Stimulated activated CD4-positive, alpha-beta T cell treated with anti-CD3 and anti-CD28 coated beads, Interleukin-12 subunit alpha, Interleukin-12 subunit beta, amount 100 ng/mL, for 48 hours (primary cell): ENCODE measurements at regions not wholly inside any gene's neighbourhood (a gene's known extent, or its start where the extent isn't known, plus 50 kb on each side); places are given as distances from the start of the nearest gene placed in this dataset.

Source experiments
- DNase-seq, 3 donors: peaks; one replicate each; pipeline ENCODE4 v3.0.0-alpha.2; 2020; ENCODE audit warnings: low read depth in 2 of 3, low spot score in 1 of 3

DNA sequence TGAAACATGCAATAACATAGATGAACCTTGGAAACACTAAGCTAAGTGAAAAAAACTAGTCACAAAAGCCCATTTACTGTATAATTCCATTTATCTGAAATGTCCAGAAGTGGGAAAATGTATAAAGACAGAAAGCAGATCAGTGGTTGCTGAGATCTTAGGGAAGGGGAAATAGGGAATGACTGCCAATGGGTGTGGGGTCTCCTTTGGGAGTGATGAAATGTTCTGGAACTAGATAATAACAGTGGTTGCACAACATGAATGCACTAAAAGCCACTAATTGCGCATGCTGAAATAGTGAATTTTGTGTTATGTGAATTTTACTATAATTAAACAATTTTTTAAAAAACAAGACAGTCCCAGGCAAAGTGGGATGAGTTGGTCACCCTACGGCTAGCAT is 472.8 kb downstream of the CCDC171 start:
- DNase-seq, result no peak

DNA sequence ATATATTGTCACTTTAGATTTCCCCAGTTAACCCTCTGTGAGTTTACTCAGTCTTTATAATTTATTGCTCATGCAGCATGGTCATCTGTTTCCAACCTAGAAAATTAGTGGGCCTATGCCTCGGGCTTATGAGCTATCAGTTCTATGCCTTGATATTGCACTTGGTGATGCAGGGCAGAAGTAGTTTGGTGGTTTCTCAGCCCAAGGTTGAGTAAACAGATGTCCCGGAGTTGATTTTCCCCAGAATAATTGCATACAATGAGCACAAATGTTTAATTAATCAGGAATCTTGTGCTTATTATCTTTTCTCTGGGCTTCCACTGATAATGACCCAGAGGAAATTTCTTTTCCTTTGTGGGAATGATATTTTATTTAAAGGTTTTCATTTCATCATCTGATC is 474.0 kb downstream of the CCDC171 start:
- DNase-seq, result no peak

DNA sequence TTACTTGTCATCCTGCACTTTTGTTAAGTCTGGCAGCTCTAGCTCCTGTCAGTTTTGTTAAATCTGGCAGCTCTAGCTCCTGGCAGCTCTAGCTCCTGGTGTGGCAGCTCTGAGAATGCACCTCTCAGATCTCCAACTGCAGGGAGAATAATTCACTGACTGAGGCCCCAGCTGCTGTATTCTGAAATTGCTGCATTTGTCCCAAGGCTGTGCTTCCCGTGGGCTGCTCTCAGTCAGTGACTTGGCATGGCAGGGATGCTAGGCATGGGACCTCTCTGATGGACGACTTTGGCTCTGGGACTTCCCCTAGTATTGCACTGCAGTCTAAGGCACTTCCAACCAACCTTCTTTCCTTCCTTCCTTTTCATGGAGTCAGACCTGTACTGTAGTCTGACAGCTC is 475.7 kb downstream of the CCDC171 start:
- no peak for DNase-seq

DNA sequence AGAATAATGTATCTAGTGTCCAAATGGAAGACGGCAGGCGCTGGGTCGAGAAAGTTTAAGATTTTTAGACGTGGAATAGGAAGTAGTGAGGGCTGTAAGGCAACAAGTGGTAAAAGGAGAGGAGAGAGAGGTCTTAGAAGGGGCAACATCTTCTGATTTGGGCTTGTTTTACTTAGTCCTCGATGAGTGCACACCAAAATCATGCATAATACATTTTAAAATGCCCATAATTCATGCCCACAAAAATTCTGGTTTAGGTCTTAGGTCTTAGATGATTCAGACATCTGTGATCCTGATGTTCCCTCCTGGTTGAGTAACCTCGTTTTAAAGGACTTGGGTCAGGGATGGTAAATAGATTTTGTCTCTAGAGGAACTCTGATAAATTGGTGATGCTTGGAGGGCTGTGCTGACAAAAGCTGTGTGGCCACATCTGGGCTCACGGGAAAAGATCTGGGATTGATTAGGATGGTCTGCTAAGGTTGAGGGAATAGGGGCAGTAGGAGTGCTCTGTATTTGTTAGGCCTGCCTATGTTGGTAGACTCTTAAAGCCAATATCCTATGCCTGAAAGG is 476.3 kb downstream of the CCDC171 start:
- no peak for DNase-seq

DNA sequence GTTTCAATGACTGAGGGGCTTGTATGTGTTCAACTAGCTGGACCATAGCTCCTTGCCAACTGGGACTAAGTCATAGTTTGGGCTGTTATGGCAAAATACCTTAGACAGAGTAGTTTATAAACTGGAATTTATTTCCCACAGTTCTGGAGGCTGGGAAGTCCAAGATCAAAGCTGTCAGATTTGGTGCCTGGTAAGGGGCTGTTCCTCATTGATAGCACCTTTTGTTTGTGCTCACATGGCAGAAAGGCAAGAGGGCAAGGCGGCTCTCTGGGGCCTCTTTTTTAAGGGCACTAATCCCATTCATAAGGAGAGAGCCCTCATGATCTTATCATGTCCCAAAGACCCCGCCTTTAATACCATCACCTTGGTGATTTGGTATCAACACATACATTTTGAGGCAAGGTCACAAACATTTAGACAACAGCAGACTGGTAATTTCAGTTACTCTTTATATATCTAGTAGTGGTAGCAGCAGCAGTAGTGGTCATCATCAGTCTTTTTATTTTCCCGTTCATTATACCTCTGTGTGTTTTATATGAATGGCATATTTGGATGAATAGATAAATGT is 477.0 kb downstream of the CCDC171 start:
- no peak for DNase-seq

DNA sequence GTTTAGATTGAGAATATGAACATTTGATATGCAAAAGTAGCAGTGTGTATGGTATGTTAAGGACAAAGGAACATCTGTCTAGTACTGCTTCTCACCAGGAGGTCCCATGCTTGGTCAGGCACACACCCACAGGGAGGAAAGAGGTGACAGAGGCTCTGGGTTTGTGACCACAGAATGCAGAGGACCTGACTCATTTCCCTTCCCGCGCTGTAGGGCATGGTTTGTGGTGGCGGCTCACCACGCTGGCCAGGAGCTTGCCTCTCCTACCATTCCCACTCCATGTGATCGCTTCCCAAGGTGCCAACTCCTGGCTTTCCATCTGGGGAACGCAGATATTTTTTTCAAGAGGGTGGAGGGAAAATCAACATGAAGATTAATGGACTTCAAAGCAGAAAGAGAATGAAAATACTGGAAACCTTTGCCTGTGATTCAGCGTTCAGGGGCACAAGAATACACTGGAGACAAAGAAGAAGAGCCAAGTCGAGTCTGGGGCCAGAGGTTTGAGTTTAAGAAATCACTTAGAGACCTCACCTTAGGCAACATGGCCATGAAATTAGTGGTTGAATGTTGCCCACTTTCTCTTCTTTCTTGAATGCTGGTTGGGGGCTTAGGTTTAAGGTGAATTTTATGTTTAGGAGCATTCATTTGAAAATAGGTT is 477.8 kb downstream of the CCDC171 start:
- no peak for DNase-seq

DNA sequence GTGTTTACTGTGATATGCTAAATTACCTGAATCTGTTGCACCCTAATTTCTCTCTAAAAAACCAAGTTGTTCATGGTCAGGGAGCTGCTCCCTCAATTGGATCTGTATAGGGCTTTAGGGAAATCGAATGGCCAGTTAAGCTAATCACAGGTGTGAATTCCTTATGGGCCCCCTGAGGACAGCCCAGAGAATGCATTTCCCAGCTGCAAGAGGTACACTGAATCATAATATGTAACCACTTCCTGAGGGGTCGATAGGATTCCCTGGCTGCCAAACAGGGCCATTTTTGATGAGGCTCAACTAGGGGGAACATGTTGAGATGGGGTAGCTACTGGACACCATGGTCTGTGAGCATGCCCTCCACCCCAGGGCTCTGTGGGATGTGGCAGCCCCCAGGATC is 478.6 kb downstream of the CCDC171 start:
- DNase-seq, result no peak

DNA sequence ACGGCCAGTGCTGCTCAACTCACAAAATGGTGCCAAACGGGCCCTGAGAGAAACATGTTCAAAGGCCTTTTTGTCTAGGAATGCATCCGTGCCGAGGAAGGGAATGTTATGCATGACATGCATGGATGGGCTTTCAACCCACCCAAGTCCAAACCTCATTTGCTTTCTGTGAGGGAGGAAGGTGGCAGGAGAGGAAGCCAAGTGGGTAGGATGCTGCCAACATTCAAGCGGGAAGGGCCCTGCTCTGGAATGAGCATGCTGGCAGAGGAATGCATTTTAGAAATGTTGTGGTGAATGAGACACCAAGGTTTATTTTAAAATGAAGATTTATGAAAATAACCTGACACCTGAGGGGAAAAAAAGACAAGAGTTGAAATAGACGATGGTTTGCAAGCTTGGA is 479.1 kb downstream of the CCDC171 start:
- no peak for DNase-seq

DNA sequence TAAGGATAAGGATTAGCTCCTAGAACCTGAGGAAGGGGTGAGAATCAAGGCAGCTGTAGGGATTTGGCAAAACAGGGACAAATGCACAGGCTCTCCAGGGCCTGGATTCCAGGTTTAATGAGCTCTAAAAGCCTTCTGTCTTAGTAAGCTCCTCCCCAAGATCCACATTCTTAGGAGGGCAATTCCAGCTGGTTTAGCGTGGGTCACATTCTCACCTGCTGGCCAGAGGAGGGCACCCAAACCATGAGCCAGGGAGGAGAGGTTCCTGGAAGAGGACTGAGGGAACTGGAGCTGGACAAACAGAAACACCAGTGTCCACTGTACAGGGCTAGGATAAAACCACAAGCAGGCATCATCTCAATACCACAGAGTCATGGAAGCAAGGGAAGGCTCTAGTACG is 480.0 kb downstream of the CCDC171 start:
- DNase-seq, result no peak

DNA sequence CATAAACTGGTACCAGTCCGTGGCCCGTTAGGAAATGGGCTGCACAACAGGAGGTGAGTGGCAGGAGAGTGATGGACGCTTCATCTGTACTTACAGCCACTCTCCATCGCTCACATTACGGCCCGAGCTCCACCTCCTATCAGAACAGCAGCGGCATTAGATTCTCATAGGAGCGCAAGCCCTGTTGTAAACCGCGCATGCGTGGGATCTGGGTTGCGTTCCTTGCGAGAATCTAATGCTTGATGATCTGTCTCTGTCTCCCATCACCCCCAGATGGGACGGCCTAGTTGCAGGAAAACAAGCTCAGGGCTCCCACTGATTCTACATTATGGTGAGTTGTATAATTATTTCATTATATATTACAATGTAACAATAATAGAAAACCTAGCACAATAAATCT is 480.4 kb downstream of the CCDC171 start:
- no peak for DNase-seq

DNA sequence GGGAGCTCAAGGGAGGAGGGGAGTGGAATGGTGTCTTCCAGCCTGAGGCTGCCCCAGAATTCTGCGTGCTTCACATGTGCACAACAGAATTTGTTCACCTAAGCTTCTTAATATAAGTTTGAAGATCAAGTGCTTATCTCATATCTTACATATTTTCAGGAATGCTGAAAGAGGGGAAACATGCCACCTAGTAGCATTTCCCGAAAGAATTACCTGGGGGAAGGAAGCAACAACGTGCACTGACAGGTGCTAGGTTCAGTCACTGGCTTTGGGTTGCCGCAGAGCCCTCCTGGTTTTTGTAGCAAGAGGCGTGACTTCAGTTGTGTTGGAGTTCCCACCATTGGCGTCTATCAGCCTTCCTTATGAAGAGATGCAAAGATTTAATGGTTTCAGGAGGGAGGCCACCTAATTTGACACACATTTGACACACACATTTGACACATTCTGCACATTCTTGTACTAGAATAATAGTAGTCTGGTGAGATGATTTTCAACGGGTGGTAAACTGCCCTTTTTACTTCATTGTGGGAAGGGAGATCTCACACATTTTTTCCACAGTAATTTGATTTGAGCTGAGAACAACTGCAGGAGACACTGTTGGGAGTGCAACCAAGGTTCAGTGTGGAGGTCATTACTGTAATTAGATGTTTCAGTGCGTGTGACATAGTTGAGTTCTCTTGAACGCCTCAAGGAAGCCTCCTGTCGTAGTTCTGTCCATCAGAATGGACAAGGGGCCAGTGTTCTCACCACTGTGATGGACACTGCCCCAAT is 481.3 kb downstream of the CCDC171 start:
- DNase-seq, result no peak

DNA sequence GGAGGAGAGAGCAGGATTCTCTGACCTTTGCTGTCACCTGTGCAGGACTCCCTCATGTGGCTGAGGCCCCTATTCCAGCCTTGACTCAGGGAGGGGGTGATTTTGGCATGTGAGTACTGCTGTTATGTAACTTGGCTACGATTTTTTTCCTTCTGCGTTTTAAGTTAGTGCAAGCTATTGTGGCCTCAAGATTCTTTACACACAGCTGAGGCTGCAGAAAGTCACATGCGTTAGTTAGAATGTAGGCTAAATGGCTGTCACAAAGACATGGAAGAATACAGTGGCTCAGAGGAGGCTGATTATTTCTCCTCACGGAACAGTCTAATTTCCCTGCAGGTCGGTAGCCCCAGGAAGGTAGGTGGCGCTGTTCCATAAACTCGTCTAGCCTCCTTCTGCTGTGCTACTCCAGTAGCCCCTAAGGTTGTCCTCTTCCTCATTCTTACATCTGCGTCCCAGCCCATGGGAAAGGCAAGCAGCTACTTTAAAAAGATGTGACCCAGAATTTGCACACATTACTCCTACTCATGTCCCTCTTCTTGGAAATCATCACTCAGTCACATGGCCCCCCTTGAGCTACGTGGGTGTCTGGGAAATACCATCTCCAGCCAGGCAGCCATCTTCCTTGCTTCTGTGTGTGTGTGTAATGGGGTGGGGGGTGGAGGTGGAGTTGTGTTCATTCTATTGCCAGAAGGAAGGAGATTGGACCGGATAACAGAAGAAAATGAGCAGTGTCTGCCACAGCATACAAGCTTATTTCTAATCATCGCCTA is 486.6 kb downstream of the CCDC171 start:
- no peak for DNase-seq

DNA sequence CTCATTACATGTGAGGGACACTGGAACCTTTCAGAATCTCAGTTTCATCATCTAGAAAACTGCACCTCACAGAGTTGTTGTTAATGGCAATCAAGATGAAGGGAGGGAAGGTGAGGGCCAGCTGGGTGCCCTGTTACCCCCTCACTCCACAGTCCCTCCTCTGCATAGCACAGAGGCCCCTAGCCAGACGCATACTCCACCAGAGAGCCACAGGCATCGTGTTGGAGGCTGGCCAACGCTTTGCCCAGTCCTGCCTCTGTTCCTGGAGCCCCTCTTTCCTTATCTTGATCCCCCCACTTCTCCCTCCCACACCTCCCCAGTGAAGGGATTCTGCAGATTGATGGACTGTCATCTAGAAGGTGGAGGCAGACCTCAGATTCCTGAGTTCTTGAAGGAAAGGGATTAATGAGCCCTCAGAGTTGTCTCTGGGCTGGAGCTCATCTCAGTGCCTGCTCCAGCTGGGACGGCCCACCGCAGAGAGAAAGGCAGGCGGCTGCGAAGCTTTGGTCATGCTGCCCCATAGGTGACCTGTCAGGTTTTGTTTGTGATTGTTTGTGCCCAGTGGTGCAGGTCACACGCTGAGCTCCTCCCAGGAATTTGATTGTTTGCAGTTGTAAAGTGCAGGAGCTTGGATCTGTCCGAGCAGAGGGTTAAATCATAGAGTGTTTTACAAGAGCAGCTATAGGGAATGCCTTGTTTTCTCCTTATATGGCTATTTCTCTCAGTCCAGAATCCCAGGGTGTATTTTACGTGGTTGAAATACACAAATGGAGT is 487.3 kb downstream of the CCDC171 start:
- DNase-seq, result no peak

DNA sequence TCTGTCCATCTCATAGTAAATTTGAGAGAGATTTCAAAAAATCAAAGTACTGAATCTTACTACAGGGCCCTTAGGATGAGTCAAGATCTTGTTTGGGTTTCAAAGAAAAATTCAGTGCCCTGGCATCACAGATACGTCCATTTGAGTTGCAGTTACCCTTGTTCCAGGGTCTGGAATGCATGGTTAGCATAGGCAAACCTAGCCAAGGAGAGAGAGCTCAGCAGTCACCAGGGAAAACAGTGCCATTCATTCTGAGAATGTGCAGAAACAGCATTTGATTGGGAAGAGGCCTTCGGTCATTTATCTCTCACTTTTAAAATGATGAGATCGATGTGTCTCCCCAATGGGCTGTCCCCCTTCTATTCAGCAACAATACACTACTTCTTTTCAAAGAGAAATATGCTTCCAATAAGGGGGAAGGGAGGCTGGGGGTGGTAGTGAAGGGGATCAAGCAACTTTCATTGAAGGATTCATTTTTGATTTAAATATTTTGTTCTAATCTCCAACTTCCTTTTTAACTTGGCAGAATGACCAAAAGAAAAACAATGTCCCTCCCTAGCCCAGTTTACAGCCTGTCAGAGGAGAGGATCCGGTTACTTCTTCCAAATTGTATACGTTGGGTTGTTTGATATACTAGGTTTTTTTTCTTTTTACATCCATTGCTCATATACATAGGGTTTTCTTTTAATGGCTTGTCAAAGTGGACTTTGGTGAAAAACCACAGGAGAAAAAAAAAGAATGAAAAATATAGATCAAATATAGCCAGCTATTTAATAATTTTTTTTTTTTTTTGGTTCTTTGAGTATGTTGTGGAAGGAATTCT is 491.1 kb downstream of the CCDC171 start:
- no peak for DNase-seq

DNA sequence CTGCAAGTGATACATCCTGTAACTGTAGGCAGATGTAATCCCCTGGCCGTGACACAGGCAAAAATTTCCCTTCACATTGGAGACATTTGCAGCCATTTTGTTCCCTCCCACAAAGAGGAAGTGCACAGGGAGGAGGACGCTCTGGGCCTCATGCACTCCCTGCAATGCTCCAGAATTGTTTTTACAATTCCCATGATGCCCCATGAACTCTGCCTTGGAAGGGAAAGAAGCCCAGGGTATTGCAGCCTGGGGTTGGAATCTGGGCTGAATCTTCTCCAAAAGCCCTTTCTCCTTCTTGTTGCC is 491.7 kb downstream of the CCDC171 start:
- DNase-seq, result no peak

DNA sequence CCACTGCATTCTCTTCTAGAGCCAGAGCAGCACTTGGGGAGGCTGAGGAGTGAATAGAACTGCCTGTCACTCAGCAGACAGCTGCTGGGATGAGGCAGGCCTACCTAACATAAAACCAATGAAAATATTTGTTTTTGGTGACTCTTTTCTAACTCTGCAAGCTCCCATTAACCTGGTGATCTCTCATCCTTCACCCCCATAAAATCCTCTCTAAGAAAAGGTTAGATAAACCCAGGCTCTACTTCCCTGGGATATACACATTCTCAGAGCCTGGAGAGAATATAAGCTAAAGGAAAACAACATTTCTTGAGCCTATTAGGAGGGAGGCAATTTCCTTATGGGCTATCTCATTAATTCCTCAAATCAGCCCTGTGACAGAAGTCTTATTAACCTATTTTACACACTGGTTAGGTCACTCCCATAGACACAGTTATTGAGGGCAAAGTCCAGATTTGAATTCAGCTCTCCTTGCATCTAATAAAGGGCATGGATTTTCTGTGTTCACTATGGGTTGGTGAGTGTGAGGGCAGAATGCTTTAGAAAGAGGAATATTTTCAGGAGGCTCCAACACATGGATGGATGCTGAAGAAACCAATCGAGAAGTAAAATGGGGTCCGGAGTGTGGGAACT is 492.9 kb downstream of the CCDC171 start:
- DNase-seq, result no peak

DNA sequence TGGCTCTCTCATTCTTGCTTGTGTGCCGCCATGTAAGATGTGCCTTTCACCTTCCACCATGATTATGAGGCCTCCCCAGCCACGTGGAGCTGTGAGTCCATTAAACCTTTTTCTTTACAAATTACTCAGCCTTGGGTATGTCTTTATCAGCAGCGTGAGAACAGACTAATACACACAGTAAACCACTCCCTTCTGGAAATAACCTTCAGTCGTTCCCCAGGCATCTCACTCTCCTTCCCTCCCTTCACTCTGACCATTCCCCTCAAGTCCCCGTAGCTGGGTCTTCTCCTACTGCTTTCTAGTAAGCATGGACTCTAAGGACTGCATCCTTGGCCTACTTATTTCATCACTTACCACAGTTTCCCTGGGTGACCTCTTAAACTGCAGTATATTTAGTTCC is 493.9 kb downstream of the CCDC171 start:
- no peak for DNase-seq

DNA sequence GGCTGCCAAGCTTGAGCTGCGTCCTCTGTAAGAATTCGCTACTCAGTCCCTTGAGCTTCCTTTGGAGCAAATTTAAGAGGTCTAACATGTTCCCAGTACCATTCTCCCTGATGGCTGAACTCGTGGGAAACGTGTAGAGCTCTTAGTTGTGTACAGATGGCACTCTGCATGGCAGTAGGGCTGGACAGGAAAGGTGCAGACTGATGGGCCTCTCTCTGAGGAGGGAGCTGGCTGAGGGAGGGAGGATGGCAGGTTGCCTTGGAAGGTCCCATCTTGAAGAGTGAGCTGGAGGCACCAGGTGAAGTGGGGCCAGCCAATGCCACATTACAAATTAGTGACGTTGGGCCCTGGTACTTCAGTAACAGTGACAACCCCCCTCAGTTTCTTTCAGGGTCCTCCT is 495.3 kb downstream of the CCDC171 start:
- DNase-seq, result no peak

DNA sequence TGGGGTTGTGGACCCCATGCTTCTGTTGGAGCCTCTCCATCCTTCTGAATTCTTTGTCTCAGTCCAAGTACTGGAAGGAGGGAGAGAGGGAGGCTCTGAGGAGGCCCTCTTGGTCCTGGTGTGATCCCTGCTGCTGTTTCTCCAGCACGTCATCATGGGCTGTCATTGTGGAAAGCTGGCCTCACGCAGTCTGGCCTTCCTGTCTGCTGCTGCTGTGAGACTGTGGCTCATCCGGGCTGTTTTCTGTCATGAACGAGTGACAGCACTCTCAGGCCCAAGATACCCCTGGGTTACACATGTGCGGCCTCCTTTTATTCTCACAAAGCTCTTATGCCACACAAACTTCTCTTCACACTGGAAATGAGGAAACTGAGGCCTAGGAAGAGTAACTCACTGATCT is 499.3 kb downstream of the CCDC171 start:
- no peak for DNase-seq
